ENCODE measurements at regions not wholly inside any gene's neighbourhood (a gene's known extent, or its start where the extent isn't known, plus 50 kb on each side); places are given as distances from the start of the nearest gene placed in this dataset.

GRCh38 chr1:234874291-234875288 is 254.0 kb downstream of the TOMM20 start (continued):
- TF ChIP-seq, protein P1, sequence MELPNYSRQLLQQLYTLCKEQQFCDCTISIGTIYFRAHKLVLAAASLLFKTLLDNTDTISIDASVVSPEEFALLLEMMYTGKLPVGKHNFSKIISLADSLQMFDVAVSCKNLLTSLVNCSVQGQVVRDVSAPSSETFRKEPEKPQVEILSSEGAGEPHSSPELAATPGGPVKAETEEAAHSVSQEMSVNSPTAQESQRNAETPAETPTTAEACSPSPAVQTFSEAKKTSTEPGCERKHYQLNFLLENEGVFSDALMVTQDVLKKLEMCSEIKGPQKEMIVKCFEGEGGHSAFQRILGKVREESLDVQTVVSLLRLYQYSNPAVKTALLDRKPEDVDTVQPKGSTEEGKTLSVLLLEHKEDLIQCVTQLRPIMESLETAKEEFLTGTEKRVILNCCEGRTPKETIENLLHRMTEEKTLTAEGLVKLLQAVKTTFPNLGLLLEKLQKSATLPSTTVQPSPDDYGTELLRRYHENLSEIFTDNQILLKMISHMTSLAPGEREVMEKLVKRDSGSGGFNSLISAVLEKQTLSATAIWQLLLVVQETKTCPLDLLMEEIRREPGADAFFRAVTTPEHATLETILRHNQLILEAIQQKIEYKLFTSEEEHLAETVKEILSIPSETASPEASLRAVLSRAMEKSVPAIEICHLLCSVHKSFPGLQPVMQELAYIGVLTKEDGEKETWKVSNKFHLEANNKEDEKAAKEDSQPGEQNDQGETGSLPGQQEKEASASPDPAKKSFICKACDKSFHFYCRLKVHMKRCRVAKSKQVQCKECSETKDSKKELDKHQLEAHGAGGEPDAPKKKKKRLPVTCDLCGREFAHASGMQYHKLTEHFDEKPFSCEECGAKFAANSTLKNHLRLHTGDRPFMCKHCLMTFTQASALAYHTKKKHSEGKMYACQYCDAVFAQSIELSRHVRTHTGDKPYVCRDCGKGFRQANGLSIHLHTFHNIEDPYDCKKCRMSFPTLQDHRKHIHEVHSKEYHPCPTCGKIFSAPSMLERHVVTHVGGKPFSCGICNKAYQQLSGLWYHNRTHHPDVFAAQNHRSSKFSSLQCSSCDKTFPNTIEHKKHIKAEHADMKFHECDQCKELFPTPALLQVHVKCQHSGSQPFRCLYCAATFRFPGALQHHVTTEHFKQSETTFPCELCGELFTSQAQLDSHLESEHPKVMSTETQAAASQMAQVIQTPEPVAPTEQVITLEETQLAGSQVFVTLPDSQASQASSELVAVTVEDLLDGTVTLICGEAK (IDR thresholded peaks at IDR 0.05): no peak
- TF ChIP-seq, protein P1 (CRISPR knock-in tag; IDR thresholded peaks at IDR 0.05): 0 out of 2 replicates have a peak, but pooled peaks have one; percentile 41
- no peak; the same call in 1 of the 2 replicates for TF ChIP-seq ZFY (CRISPR knock-in tag; IDR thresholded peaks at IDR 0.05)
- peak; percentile 87; the same call in 1 of the 2 replicates for TF ChIP-seq ATF3 (CRISPR knock-in tag; IDR thresholded peaks at IDR 0.05)
- TF ChIP-seq SRSF1 (optimal IDR thresholded peaks at IDR 0.05; ENCODE audit: low read depth, low read length): no peak
- TF ChIP-seq, protein P2, sequence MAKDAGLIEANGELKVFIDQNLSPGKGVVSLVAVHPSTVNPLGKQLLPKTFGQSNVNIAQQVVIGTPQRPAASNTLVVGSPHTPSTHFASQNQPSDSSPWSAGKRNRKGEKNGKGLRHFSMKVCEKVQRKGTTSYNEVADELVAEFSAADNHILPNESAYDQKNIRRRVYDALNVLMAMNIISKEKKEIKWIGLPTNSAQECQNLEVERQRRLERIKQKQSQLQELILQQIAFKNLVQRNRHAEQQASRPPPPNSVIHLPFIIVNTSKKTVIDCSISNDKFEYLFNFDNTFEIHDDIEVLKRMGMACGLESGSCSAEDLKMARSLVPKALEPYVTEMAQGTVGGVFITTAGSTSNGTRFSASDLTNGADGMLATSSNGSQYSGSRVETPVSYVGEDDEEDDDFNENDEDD (CRISPR knock-in tag; IDR thresholded peaks at IDR 0.05; ENCODE audit: borderline replicate concordance): peak; percentile 51; the same call in 1 of the 2 replicates
- TF ChIP-seq ZMAT5 (CRISPR knock-in tag; IDR thresholded peaks at IDR 0.05; ENCODE audit: borderline replicate concordance, low read depth): no peak
- TF ChIP-seq ZBTB8A (CRISPR knock-in tag; IDR thresholded peaks at IDR 0.05; ENCODE audit: borderline replicate concordance, low read depth): peak; percentile 73; the same call in 1 of the 2 replicates
- peak in 1 of 2 experiments; percentile 63; a peak in 1 of 4 replicates for TF ChIP-seq KLF16 (CRISPR knock-in tag; IDR thresholded peaks at IDR 0.05)
- no peak for TF ChIP-seq SUZ12 (IDR thresholded peaks at IDR 0.05; ENCODE audit: low read depth, low read length)
- no peak for TF ChIP-seq REL (CRISPR knock-in tag; conservative IDR thresholded peaks at IDR 0.05)
- peak; percentile 37; the same call in 1 of the 2 replicates for TF ChIP-seq MBD4 (IDR thresholded peaks at IDR 0.05; ENCODE audit: borderline replicate concordance, low read length)
- peak; percentile 48; the same call in 1 of the 2 replicates for TF ChIP-seq PPARG (CRISPR knock-in tag; conservative IDR thresholded peaks at IDR 0.05)
- TF ChIP-seq RFX5 (IDR thresholded peaks at IDR 0.05; ENCODE audit: low read depth, low read length): no peak
- peak; percentile 84; the same call in 1 of the 2 replicates for TF ChIP-seq ZNF430 (CRISPR knock-in tag; IDR thresholded peaks at IDR 0.05)
- TF ChIP-seq ZNF275 (CRISPR knock-in tag; IDR thresholded peaks at IDR 0.05; ENCODE audit: borderline replicate concordance): no peak; the same call in 1 of the 2 replicates
